Kidney glomerular epithelial cell (primary cell): ENCODE measurements at regions not wholly inside any gene's neighbourhood (a gene's known extent, or its start where the extent isn't known, plus 50 kb on each side); places are given as distances from the start of the nearest gene placed in this dataset.

ENCODE experiments used
- DNase-seq: peaks from one replicate; lab custom pipeline; 2025; lab: John Stamatoyannopoulos, UW

- no peak for DNase-seq
Observed at GRCh38 chr9:99399474-99399873, 177.4 kb downstream of the SEC61B start.

- DNase-seq = no peak
Observed at GRCh38 chr9:99400184-99400731, 178.2 kb downstream of the SEC61B start.

GRCh38 chr9:99401680-99402504, 179.8 kb downstream of the SEC61B start:
- DNase-seq = no peak

- DNase-seq = no peak
Observed at GRCh38 chr9:99403371-99403770, 181.3 kb downstream of the SEC61B start.

DNA sequence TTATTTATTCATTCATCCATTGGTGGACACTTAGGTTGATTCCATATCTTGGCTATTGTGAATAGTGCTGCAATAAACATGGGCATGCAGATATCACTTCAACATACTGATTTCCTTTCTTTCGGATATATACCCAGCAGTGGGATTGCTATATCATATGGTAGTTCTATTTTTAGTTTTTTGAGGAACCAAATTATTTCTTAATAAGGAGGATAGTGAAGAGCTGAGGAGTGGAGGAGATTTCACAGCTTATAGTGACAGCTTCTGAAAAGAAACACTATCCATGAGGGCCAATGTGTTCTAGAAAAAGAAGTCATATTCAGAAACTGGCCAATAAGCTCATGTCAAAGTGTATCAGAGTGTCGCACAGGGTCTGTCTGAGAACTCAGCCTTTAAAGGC, 183.3 kb downstream of the SEC61B start:
- no peak for DNase-seq

DNA sequence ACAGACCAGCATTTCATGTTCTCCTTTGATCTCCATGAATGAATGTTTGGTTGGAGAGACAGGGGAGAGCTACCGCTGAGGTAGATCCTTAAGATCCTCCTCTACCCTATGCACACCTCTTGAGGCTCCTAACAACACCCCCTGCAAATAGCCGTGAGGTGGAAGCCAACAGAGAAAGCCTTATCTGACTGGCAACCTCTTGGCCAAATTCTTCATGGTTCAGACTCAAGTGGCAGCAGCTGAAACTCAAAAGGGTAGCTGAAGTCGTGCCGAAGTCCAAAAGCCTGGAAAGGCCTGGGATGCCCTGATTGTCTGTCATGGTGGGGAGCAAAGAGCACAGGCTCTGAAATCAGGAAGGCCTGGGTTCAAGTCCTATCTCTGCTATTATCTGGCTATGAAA, 184.9 kb downstream of the SEC61B start:
- no peak for DNase-seq

- DNase-seq = no peak
Observed at GRCh38 chr9:99411068-99411467, 189.0 kb downstream of the SEC61B start.

DNA sequence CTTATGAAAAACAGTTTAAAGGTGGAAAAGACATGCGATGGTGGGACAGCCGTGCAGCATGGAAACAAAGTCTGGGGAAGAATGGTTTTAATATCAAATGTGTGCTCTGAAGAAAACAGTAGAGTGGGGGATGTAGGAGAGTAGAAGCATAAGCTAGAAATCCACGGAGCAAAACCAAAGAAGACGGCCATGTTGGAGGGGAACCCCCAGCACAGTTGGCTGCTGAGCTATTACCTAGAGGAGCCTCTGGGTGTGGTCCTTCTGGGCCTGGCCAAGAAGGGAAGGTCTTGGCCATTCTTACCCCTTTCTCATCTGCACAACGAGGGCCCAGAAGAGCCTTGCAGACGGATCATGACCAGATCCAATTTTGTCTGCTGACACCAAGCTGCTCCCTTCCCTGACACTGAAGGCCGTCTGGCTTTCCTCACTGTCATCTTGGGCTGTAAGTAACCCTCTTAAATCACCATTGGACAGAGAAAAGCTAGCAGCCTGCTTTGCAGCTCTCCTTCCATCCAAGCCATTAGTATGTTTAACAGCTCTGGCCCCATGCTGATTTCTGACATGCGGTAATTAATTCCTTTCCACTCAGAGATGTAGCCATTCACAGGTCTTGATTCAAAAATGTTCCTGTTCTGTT, 189.5 kb downstream of the SEC61B start:
- DNase-seq = no peak

DNA sequence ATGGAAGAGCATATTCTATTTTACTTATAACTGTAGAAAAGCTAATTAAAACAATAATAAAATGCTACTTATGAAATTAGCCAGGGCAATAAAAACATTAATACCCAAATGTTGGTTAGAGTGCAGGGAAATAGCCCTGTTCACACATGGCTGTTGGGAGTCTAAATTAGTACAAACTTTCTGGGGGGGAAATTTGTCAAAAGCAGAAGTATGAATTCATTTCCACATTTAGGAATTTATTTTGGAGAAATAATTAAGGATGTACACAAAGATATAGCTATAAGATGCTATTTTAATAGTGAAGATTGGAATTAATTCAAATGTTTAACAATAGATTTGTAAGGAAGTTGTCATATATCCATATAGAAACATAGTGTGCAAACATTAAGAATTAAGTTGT, 190.5 kb downstream of the SEC61B start:
- no peak for DNase-seq

DNA sequence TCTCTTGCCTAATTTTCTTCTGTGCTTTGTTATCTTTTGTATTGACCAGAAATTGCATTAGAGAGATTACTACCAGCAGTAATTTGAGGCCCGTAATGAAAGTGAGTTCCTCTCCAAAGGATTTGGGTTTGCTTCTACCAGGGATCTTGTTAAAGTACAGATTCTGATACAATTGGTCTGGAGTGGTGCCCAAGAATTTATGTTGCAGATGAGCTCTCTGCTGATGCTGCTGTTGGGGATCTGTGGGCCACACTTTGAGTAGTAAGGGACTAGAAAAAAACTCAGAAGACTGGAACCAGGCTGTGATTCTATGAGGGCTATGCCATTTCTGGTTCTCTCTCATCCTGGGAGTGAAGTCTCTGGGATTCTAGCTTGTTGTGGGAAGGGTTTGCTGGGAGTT, 192.2 kb downstream of the SEC61B start:
- no peak for DNase-seq

GRCh38 chr9:99415606-99416005, 193.5 kb downstream of the SEC61B start:
- no peak for DNase-seq

GRCh38 chr9:99416007-99416406, 193.9 kb downstream of the SEC61B start:
- no peak for DNase-seq

DNA sequence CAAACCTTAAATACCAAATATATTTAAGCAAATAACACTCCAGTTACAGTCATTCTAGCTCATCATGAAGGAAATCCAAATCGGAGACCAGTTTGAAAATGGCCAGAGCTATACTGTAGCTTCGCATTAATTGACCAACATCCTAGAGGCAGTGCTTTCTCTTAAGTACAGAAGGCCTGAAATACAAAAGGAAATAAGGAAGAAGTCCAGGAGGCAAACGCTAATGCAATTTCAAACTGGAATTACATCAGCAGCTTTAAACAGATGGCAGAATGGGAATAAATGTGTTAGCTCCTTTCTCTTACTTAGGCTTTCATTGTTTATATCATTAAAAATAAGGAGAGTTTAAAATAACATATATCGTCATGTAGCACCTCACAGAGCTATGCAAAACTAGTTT, 197.0 kb downstream of the SEC61B start:
- DNase-seq = no peak

- DNase-seq = no peak
Observed at GRCh38 chr9:99421369-99421768, 199.3 kb downstream of the SEC61B start.

- DNase-seq = no peak
Observed at GRCh38 chr9:99425124-99425523, 203.0 kb downstream of the SEC61B start.

- DNase-seq = no peak
Observed at GRCh38 chr9:99425923-99426842, 204.1 kb downstream of the SEC61B start.

DNA sequence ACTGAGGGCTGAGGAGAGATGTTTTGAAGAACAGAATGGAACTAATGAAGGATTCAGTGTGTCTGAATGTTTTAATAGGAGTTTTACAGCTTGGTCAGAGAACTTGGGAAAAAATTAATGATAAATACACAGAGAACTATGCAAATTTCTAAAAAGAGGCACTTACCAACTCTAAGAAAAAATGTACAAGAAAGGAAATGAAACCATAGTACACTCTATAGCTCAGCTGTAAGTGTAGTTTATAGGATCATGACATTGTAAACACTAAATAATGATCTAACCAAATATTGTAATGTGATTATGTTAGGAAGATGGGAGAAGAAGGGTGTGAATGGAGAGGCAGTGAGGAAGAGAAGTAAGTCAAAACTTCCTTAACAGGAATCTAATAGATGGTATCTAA, 205.2 kb downstream of the SEC61B start:
- no peak for DNase-seq

GRCh38 chr9:99430301-99430700, 208.2 kb downstream of the SEC61B start:
- no peak for DNase-seq

DNA sequence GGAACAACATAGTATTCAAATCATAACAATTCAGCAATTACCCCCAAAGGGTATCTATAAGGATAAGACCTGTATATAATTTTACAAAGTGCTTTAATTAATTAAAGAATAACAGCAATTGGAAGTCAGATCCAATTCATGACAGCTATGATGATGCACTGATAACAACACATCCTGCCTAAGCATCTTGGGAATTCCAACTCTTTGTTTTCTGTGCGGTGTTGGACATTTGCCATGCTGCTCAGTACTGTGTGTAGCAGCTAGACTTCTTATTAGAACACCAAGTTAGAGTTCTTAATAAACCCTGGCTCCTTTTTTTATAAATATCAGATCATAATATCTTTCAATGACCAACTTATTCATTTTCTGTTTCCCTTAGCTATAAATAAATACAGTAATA, 209.0 kb downstream of the SEC61B start:
- peak; percentile 35 for DNase-seq

- no peak for DNase-seq
Observed at GRCh38 chr9:99432075-99432474, 210.0 kb downstream of the SEC61B start.

DNA sequence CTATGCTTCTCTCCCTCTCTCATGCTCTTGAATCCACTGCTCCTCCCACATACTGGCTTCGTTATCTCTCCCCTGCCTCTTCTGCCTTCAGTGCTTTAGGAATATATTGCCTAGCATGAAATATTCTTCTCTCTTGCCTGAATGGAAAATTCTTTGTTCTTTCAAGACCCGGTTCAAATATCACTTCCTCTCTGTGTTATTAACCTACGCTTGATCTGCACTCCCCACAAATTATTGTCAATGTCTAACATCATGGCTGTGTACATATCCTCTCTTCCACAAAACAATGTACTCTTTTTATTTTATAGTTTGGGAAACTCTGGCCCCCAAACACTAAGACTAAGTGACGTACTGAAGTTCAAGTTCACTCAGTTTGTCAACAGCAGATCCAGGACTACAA, 211.0 kb downstream of the SEC61B start:
- no peak for DNase-seq

DNA sequence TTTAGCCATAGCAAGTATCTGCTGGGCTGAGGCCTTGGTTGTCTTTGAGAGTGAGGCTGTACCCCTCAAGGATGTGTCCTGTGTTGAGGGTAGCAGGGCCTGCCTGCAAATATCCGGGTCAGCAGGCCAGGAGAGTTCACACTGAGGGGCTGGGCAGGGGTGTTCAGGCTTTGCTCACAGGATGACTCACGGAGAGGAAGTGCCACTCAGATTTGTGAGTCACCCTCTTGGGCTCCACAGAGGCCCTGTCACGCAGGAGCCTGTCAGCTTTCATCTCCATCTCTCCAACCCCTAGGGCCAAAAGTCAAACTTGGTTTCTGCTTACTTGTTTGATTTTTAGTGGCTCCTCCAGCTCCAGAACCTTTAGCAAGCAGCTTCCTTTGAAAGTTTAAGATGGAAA, 211.5 kb downstream of the SEC61B start:
- DNase-seq = peak; percentile 44
